Ovary (tissue), 7 donors: ENCODE measurements at regions not wholly inside any gene's neighbourhood (a gene's known extent, or its start where the extent isn't known, plus 50 kb on each side); places are given as distances from the start of the nearest gene placed in this dataset.

ENCODE experiments used
- DNase-seq, 5 donors: peaks; one replicate each; pipeline ENCODE4 v3.0.0-alpha.2; 2019 to 2020
- H3K27ac ChIP-seq, 2 donors: fragments of 200-600 bp; one replicate each; pipeline versions ENCODE4 v1.5.1 to v1.8.0; 2019 to 2022
- H3K27me3 ChIP-seq: fragments of 200-600 bp; one replicate; pipeline ENCODE4 v1.8.0; 2022
- H3K36me3 ChIP-seq: fragments of 200-600 bp; sonication (generic); one replicate; pipeline ENCODE4 v1.5.1; 2019
- H3K4me1 ChIP-seq: one replicate; pipeline ENCODE4 v1.8.1; 2013; ENCODE audit warnings: mild to moderate bottlenecking, moderate library complexity; ENCODE audit not compliant: insufficient read depth
- H3K4me3 ChIP-seq: fragments of 200-600 bp; sonication (generic); one replicate; pipeline ENCODE4 v1.5.1; 2017
- H3K9me3 ChIP-seq, 2 donors: fragments of 200-600 bp in 1 of 2; sonication (generic) in 1 of 2; one replicate each; pipeline versions ENCODE4 v1.5.1 to v1.8.1; 2013 to 2019; ENCODE audit warnings: mild to moderate bottlenecking in 1 of 2, moderate library complexity in 1 of 2
- EP300 ChIP-seq: sonication (generic); formaldehyde crosslinking; IDR thresholded peaks from one replicate; pipeline ENCODE4 v1.6.1; 2017; ENCODE audit warnings: antibody characterized with exemption
- POLR2A ChIP-seq: fragments of 450-650 bp; IDR thresholded peaks from one replicate; pipeline ENCODE4 v1.6.1; 2017; ENCODE audit warnings: antibody characterized with exemption, mild to moderate bottlenecking, moderate library complexity
- WGBS, 3 donors: extraction: QIAGEN DNeasy Blood & Tissue Kit in 1 of 3; methylation state at CpG; one replicate each; pipeline versions ENCODE4 v1.1.5 to v1.1.7; 2013 to 2017; 5-methylcytosine and 5-hydroxymethylcytosine counted together
- intact Hi-C, 4 donors: fragments of 100-400 bp; cut with DNase I; formaldehyde crosslinking; loops; one replicate each; pipeline versions ENCODE4 v1.11.0 to v1.15.1; 2022 to 2023
- TF ChIP-seq, protein P1 (sequence below), 3 donors: fragments of 450-650 bp in 2 of 3; fragments of 200-600 bp in 1 of 3; IDR thresholded peaks; one replicate each; pipeline versions ENCODE4 v1.5.1 to v1.8.0; 2016 to 2022; ENCODE audit warnings: antibody characterized with exemption in 3 of 3, mild to moderate bottlenecking in 1 of 3
- donor health status: DM: no; HTN: no; CAD: no; lungs with moderate emphysema.
- donor health status: DM: no; HTN: no; CAD: no.
- donor health status: Bipolar disorder and iron deficiency.
- donor health status: DM: no; HTN: no; CAD: no.
- donor health status: DM: yes; HTN: yes; CAD: no.

GRCh38 chr9:106321394-106322180, 541.4 kb upstream of the ZNF462 start:
- intact Hi-C loops = no loop called here
- Histone ChIP-seq H3K36me3 (no peaks in the 10 kb centered on the region), H3K4me3 (no peak overlapping the region), H3K27me3 (no peaks in the 10 kb centered on the region), H3K27ac (no peak overlapping the region), H3K4me1 (no peaks in the 10 kb centered on the region), H3K9me3 (no peaks in the 10 kb centered on the region)
- no peak for DNase-seq
- TF ChIP-seq, protein P1, sequence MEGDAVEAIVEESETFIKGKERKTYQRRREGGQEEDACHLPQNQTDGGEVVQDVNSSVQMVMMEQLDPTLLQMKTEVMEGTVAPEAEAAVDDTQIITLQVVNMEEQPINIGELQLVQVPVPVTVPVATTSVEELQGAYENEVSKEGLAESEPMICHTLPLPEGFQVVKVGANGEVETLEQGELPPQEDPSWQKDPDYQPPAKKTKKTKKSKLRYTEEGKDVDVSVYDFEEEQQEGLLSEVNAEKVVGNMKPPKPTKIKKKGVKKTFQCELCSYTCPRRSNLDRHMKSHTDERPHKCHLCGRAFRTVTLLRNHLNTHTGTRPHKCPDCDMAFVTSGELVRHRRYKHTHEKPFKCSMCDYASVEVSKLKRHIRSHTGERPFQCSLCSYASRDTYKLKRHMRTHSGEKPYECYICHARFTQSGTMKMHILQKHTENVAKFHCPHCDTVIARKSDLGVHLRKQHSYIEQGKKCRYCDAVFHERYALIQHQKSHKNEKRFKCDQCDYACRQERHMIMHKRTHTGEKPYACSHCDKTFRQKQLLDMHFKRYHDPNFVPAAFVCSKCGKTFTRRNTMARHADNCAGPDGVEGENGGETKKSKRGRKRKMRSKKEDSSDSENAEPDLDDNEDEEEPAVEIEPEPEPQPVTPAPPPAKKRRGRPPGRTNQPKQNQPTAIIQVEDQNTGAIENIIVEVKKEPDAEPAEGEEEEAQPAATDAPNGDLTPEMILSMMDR (IDR thresholded peaks at IDR 0.05) = no peak
- TF ChIP-seq EP300 (no peak), POLR2A (no peak)
- 67 to 74% (median 72%) methylated on average over 5 of the region's 5 CpGs for WGBS, 3 donors

DNA sequence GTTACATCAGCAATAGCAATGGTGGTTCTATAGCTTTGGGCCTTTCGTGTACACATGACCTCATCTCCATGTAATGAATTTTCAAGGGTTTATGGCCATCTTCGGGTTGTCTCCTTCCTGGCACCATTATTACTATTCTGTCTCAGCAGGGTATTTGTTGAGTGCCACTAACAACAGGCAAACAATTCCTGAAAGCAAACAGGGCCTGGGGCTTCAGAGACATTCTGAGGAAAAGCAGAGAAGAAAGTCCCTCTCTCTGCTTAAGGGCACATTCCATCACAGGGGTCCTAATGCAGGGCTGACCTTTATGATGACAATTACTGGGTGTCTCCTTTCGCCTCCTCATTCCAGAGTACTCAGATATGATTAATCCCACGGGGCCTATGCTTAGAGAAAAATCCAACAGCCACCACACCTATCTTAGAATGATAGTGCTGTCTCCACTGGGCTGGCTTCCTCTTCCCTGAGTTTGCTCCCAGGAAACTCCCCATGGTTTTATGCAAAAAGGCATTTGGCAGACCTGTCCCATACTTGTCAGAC, 540.2 kb upstream of the ZNF462 start:
- no peaks in the 10 kb centered on the region for H3K27me3 ChIP-seq
- H3K4me3 ChIP-seq = no peak overlapping the region
- DNase-seq = no peak
- TF ChIP-seq EP300 (no peak), POLR2A (no peak)
- TF ChIP-seq, protein P1 (IDR thresholded peaks at IDR 0.05) = no peak
- no peaks in the 10 kb centered on the region for H3K4me1 ChIP-seq
- no peak overlapping the region for H3K27ac ChIP-seq
- no peaks in the 10 kb centered on the region for H3K9me3 ChIP-seq
- 74 to 79% (median 78%) methylated on average over 4 of the region's 4 CpGs for WGBS, 3 donors
- intact Hi-C loops = no loop called here
- H3K36me3 ChIP-seq = no peaks in the 10 kb centered on the region

GRCh38 chr9:106324053-106324585, 538.8 kb upstream of the ZNF462 start:
- Histone ChIP-seq H3K4me3 (no peak overlapping the region), H3K36me3 (no peaks in the 10 kb centered on the region), H3K4me1 (no peaks in the 10 kb centered on the region), H3K27me3 (no peaks in the 10 kb centered on the region), H3K27ac (no peak overlapping the region), H3K9me3 (no peaks in the 10 kb centered on the region)
- TF ChIP-seq, protein P1 (IDR thresholded peaks at IDR 0.05) = no peak
- TF ChIP-seq EP300 = no peak
- TF ChIP-seq POLR2A = no peak
- intact Hi-C loops = no loop called here
- no peak for DNase-seq
- WGBS, 3 donors = 89 to 92% (median 91%) methylated on average over 10 of the region's 10 CpGs

GRCh38 chr9:106324591-106325280, 538.2 kb upstream of the ZNF462 start:
- no peaks in the 10 kb centered on the region for H3K36me3 ChIP-seq
- H3K4me3 ChIP-seq = no peak overlapping the region
- no peak overlapping the region for H3K27ac ChIP-seq
- H3K27me3 ChIP-seq = no peaks in the 10 kb centered on the region
- WGBS, 3 donors = 28 to 39% (median 30%) methylated on average over 7 of the region's 7 CpGs
- DNase-seq = no peak
- no peaks in the 10 kb centered on the region for H3K9me3 ChIP-seq
- no peaks in the 10 kb centered on the region for H3K4me1 ChIP-seq
- intact Hi-C loops = no loop called here
- TF ChIP-seq EP300 (no peak), POLR2A (no peak)
- TF ChIP-seq, protein P1 (IDR thresholded peaks at IDR 0.05) = no peak
